Activated CD4-positive, alpha-beta T cell treated with anti-CD3 and anti-CD28 coated beads for 24 hours (primary cell): ENCODE measurements at regions not wholly inside any gene's neighbourhood (a gene's known extent, or its start where the extent isn't known, plus 50 kb on each side); places are given as distances from the start of the nearest gene placed in this dataset.
"Not testable (repeated sequence)": the region's sequence is repeated elsewhere in the genome, so short reads cannot be mapped to it uniquely, and the experiment has no call there.

ENCODE experiments used
- DNase-seq, 2 donors: peaks; one replicate each; pipeline ENCODE4 v3.0.0-alpha.2; 2020; ENCODE audit warnings: low read depth in 2 of 2

DNA sequence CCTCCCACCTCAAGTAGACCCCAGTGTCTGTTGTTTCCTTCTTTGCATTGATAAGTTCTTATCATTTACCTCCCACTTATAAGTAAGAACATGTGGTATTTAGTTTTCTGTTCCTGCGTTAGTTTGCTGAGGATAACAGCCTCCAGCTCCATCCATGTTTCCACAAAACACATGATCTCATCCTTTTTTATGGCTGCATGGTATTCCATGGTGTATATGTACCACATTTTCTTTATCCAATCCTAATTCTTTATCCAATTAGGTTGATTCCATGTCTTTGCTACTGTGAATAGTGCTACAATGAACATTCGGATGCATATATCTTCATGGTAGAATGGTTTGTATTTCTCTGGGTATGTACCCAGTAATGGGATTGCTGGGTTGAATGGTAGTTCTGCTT is 102.5 kb upstream of the UGP2 start:
- not testable (repeated sequence) for DNase-seq

- DNase-seq, result no peak
Measured at GRCh38 chr2:63740020-63740419, 101.7 kb upstream of the UGP2 start.

- no peak for DNase-seq
Measured at GRCh38 chr2:63740943-63741342, 100.8 kb upstream of the UGP2 start.

DNA sequence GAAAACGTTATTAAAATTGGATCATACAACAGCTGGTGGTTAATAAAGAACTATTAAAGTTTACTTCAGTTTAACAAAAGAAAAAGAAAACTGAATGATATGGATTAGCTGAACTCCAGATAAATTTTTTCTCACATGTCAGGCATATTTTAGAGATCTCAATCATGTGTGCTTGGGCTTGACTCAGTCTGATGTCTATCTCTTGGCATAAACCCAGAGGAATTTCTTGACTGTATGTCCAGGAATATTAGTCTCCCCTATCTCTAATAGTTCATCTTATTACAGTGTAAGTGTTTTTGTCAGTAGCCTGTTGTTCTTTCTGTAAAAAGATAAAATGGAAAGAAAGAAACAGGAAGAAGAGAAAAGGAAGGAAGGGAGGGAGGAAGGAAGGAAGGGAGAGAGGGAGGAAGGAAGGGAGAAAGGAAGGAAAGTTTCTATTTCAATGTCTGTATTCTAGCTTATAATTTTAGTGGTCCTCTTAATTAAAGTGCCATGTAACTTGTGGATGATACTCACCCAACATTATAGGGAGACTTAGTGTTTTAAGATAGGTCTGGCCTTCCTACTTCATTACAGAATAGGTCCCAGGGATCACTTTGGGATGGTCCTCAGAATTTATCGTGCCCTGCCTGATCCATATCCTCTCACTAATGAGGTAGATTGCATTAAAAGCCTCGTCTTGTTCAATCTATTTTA is 99.7 kb upstream of the UGP2 start:
- DNase-seq, result no peak

- DNase-seq, result no peak
Measured at GRCh38 chr2:63742580-63742976, 99.1 kb upstream of the UGP2 start.

DNA sequence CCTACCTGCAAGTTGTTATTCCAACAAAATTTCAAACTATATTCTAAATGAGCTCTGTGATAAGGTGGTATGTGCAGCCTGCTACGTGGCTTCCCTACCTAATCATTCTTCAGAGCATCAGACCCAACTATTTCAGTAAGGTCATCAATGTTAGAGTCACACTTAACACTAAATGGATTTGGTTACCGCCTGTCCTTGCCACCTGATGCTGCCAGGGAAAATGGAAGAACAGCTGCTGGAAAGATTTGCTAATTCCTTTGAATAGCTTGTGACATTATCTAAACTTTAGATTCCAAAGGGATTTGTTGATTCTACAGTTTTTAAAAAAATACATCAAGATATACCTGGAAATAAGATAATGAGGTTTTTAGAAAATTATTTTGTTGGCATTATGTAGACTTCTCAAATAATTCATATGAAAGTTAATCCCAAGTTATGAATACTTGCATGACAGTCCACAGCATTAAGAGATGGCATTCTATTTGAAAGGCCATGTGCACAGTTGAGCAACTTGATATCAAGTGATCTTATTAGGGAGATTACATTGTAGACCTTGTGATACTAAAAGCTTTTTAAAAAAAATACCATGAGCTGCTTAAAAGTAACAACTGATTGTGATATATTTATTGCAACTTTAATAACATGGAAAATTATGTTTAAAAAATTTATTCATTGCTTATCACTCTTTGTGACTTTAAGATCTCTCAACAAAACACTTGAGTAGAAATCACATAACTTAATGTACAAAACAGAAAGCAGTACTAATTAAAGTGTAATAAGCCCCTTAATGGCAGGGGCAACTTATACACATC is 98.3 kb upstream of the UGP2 start:
- DNase-seq, result no peak

- DNase-seq, result no peak
Measured at GRCh38 chr2:63743982-63744966, 97.4 kb upstream of the UGP2 start.

- DNase-seq, result not testable (repeated sequence)
Measured at GRCh38 chr2:63746548-63746947, 95.1 kb upstream of the UGP2 start.

DNA sequence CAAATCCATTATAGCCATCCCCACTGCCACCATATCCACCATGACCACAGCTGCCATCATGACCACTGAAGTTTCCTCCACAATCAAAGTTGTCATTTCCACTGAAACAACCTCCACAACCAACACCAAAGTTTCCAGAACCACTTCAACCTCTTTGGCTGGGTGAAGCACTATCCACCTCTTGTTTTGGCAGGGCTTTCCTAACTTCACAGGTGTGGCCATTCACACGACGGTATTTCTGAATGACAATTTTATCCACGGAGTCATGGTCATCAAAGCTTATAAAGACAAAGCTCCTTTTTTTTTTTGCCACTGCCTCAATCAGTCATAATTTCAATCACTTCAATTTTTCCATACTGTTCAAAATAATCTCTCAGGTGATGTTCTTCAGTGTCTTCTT is 89.8 kb upstream of the UGP2 start:
- no peak for DNase-seq

- DNase-seq, result no peak
Measured at GRCh38 chr2:63755216-63755615, 86.5 kb upstream of the UGP2 start.

DNA sequence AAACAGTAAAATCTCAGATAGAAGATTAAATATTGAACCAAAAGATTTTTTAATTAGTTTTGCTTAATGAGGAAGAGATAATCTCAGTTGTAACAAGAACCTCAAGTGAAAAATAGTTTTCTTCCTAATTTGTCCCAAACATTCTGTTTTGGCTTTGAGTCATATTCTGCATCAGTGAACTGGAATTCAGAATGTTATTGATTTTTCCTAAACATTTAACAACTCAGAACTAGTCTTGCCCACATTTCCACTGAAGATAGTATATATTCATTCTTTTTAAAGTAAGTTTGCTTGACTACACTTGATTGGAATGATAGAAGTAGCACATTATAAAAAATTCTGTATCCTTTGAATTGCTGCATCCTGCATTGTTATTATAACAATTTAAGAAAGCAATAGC is 85.7 kb upstream of the UGP2 start:
- DNase-seq, result no peak

- DNase-seq, result no peak
Measured at GRCh38 chr2:63763391-63763941, 78.2 kb upstream of the UGP2 start.

GRCh38 chr2:63764630-63765029 is 77.1 kb upstream of the UGP2 start:
- no peak for DNase-seq

DNA sequence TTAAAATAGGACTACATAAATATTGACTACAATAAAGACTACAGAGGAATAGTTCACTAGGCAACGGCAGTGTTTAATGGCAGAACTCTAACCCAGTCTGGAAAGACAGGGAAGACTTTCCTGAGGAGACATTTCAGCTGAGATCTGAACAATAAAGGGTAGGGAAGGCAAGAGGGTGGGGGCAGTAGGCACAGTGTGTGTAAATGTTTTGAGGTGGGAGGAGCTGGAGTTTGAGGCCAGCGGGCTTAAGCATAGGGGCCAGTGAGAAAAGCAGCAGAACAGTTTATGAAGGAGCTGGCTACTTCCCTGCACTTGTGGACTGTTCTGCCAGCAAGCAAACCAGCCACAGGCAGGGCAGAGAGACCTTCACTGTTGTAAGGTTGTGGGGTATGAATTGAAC is 76.6 kb upstream of the UGP2 start:
- DNase-seq, result no peak

- DNase-seq, result no peak
Measured at GRCh38 chr2:63767307-63767706, 74.4 kb upstream of the UGP2 start.

- DNase-seq, result no peak
Measured at GRCh38 chr2:63768051-63768450, 73.6 kb upstream of the UGP2 start.

- no peak for DNase-seq
Measured at GRCh38 chr2:63769915-63770314, 71.8 kb upstream of the UGP2 start.

- no peak for DNase-seq
Measured at GRCh38 chr2:63772061-63772460, 69.6 kb upstream of the UGP2 start.

DNA sequence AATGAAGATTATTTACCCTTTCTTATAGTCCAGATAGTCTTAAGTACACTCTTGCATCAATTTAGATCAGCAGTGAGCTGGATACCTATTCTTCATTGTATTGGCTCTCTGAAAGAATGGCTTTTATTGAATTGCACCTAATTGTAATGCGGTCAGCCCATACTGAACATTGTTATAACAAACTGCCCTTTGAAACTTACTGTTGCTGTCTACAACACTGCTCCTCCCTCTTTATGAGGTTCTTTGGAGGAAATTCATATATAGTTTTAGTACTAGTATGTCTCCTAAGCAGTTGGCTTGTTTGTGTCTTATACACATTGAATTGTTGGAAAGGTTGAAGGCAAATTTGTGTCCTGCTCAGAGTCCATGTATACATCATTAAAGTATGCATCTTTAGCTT is 66.5 kb upstream of the UGP2 start:
- DNase-seq, result no peak

DNA sequence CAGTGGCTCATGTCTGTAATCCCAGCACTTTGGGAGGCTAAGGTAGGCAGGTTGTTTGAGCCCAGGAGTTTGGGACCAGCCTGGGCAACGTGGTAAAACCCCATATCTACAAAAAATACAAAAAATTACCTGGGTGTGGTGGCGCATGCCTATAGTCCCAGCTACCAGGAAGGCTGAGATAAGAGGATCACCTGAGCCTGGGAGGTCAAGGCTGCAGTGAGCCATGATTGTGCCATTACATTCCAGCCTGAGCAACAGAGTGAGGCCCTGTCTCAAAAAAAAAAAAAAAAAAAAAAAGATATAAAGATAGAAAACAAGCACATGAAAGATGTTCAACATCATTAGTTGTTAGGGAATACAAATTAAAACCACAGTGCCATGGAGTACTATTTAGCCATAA is 65.3 kb upstream of the UGP2 start:
- no peak for DNase-seq

- DNase-seq, result no peak
Measured at GRCh38 chr2:63777816-63778215, 63.9 kb upstream of the UGP2 start.

DNA sequence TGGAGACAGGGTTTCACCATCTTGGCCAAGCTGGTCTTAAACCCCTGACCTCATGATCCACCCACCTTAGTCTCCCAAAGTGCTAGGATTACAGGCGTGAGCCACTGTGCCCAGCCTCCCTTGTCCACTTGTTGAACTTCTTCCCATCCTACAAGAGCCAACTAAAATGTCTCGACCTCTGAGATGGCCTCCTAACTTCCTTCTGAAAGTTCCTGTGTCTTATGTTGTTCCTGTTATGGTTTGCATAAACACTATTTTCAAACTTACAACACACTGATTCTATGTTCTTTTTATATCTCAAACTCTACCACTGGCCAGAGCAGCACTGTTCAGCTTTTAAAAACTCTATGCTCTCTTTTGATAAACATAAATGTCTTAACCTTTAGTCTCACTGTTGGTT is 63.3 kb upstream of the UGP2 start:
- DNase-seq, result no peak
